Neural cell (in vitro differentiated cells): ENCODE measurements at regions not wholly inside any gene's neighbourhood (a gene's known extent, or its start where the extent isn't known, plus 50 kb on each side); places are given as distances from the start of the nearest gene placed in this dataset.

ENCODE experiments used
- H2AFZ ChIP-seq: fragments of 200-600, 300-800 bp; sonication (generic), shearing (Covaris generic); 2 replicates; pipeline ENCODE4 v1.6.0; 2014; ENCODE audit warnings: low read depth, mild to moderate bottlenecking, antibody characterized with exemption, low read length, moderate library complexity
- H3F3A ChIP-seq: fragments of 200-600 bp; shearing (Covaris generic); 2 replicates; pipeline ENCODE4 v1.6.1; 2016; ENCODE audit warnings: mild to moderate bottlenecking, moderate library complexity, mixed read lengths, antibody characterized with exemption, low read length; ENCODE audit not compliant: insufficient read depth, poor library complexity, severe bottlenecking
- H3K27ac ChIP-seq: fragments of 200-600, 300-800 bp; sonication (generic), shearing (Covaris generic); 2 replicates; pipeline ENCODE4 v1.5.1; 2014; ENCODE audit warnings: mild to moderate bottlenecking, low read length, moderate library complexity
- H3K27me3 ChIP-seq: fragments of 300-800, 200-600 bp; sonication (generic), shearing (Covaris generic); 2 replicates; pipeline ENCODE4 v1.6.0; 2014; ENCODE audit warnings: mild to moderate bottlenecking, low read depth, low read length, moderate library complexity; ENCODE audit not compliant: insufficient read depth
- H3K36me3 ChIP-seq: fragments of 300-800, 200-600 bp; sonication (generic), shearing (Covaris generic); 2 replicates; pipeline ENCODE4 v1.5.1; 2014; ENCODE audit warnings: mild to moderate bottlenecking, antibody characterized with exemption, low read length, moderate library complexity; ENCODE audit not compliant: insufficient read depth
- H3K4me2 ChIP-seq: fragments of 300-800, 200-600 bp; sonication (generic), shearing (Covaris generic); 2 replicates; pipeline ENCODE4 v1.6.0; 2014; ENCODE audit warnings: mild to moderate bottlenecking, low read length
- H3K4me3 ChIP-seq: fragments of 300-800, 200-600 bp; sonication (generic), shearing (Covaris generic); 2 replicates; pipeline ENCODE4 v1.5.1; 2014; ENCODE audit warnings: mild to moderate bottlenecking, low read length, moderate library complexity
- H3K79me2 ChIP-seq: fragments of 200-600 bp; shearing (Covaris generic); replicated peaks from 2 replicates; pipeline ENCODE4 v1.6.0; 2014; ENCODE audit warnings: mild to moderate bottlenecking, low read length, moderate library complexity; ENCODE audit not compliant: insufficient read depth
- H3K9ac ChIP-seq: fragments of 300-800, 200-600 bp; sonication (generic), shearing (Covaris generic); 2 replicates; pipeline ENCODE4 v1.6.1; 2016; ENCODE audit warnings: mild to moderate bottlenecking, low read length, mixed read lengths
- H3K9me2 ChIP-seq: fragments of 200-600 bp; shearing (Covaris generic); 2 replicates; pipeline ENCODE4 v1.6.1; 2016; ENCODE audit warnings: mild to moderate bottlenecking, low read length, mixed read lengths; ENCODE audit not compliant: insufficient read depth
- H3K9me3 ChIP-seq: fragments of 200-600, 300-800 bp; sonication (generic), shearing (Covaris generic); 2 replicates; pipeline ENCODE4 v1.6.1; 2016; ENCODE audit warnings: mild to moderate bottlenecking, mixed run types, low read length, moderate library complexity, mixed read lengths
- H4K20me1 ChIP-seq: fragments of 200-600 bp; shearing (Covaris generic); 2 replicates; pipeline ENCODE4 v1.6.1; 2016; ENCODE audit warnings: mild to moderate bottlenecking, mixed run types; ENCODE audit not compliant: insufficient read depth
- EP300 ChIP-seq: fragments of 450-650 bp; conservative IDR thresholded peaks from 2 replicates; pipeline ENCODE4 v1.6.1; 2014; ENCODE audit warnings: antibody characterized with exemption, mild to moderate bottlenecking, moderate library complexity; ENCODE audit not compliant: poor library complexity, severe bottlenecking
- EZH2 ChIP-seq: fragments of 200-600, 300-800 bp; shearing (Covaris generic), sonication (generic); IDR thresholded peaks from 2 replicates; pipeline ENCODE4 v1.6.1; 2014; ENCODE audit warnings: antibody characterized with exemption, low read length, borderline replicate concordance, mild to moderate bottlenecking; ENCODE audit not compliant: insufficient read depth, poor library complexity, severe bottlenecking
- MXI1 ChIP-seq: fragments of 450-650 bp; conservative IDR thresholded peaks from 2 replicates; pipeline ENCODE4 v1.6.1; 2014; ENCODE audit warnings: antibody characterized with exemption, mild to moderate bottlenecking; ENCODE audit not compliant: poor library complexity, severe bottlenecking
- POLR2AphosphoS5 ChIP-seq: IDR thresholded peaks from 2 replicates; pipeline ENCODE4 v1.6.1; 2012
- RAD21 ChIP-seq: fragments of 450-650 bp; conservative IDR thresholded peaks from 2 replicates; pipeline ENCODE4 v1.6.1; 2014; ENCODE audit warnings: antibody characterized with exemption, mild to moderate bottlenecking, moderate library complexity
- SMC3 ChIP-seq: fragments of 450-650 bp; conservative IDR thresholded peaks from 2 replicates; pipeline ENCODE4 v1.6.1; 2014; ENCODE audit warnings: antibody characterized with exemption, mild to moderate bottlenecking, moderate library complexity; ENCODE audit not compliant: poor library complexity
- TAF1 ChIP-seq: IDR thresholded peaks from 2 replicates; pipeline ENCODE4 v1.6.1; 2012; ENCODE audit warnings: low read depth
- TF ChIP-seq, protein P1 (sequence below): IDR thresholded peaks from 2 replicates; pipeline ENCODE4 v1.6.1; 2012; ENCODE audit warnings: borderline replicate concordance
- TF ChIP-seq, protein P2 (sequence below): fragments of 450-650 bp; IDR thresholded peaks from 2 replicates; pipeline ENCODE4 v1.5.1; 2014; ENCODE audit warnings: antibody characterized with exemption, mild to moderate bottlenecking, moderate library complexity; ENCODE audit not compliant: poor library complexity, severe bottlenecking

DNA sequence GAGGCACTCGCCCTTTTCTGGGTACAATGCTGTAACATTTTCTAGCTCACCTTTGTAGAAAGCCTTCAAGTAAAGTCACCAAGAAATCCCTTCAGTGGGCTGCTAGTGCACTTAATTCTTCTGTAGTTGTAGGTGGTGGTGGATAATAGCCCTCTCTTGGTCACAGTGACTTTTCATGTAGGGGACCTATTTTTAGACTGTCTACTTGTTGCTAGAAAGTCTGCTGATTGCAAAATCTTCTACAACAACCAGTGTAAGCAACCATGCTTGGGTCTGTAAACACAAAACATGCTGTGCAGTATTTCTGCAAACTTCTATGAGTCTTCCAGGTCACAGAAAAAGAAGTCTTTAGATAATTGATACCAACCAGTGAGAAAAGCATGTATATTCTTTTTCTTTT is 55.6 kb downstream of the PBDC1 start:
- no peak overlapping the region for H3K4me3 ChIP-seq
- H2AFZ ChIP-seq = no peak overlapping the region
- H3K9me2 ChIP-seq = no peaks in the 10 kb centered on the region
- H4K20me1 ChIP-seq = no peaks in the 10 kb centered on the region
- H3F3A ChIP-seq = no peaks in the 10 kb centered on the region
- TF ChIP-seq EP300 = no peak
- TF ChIP-seq, protein P1, sequence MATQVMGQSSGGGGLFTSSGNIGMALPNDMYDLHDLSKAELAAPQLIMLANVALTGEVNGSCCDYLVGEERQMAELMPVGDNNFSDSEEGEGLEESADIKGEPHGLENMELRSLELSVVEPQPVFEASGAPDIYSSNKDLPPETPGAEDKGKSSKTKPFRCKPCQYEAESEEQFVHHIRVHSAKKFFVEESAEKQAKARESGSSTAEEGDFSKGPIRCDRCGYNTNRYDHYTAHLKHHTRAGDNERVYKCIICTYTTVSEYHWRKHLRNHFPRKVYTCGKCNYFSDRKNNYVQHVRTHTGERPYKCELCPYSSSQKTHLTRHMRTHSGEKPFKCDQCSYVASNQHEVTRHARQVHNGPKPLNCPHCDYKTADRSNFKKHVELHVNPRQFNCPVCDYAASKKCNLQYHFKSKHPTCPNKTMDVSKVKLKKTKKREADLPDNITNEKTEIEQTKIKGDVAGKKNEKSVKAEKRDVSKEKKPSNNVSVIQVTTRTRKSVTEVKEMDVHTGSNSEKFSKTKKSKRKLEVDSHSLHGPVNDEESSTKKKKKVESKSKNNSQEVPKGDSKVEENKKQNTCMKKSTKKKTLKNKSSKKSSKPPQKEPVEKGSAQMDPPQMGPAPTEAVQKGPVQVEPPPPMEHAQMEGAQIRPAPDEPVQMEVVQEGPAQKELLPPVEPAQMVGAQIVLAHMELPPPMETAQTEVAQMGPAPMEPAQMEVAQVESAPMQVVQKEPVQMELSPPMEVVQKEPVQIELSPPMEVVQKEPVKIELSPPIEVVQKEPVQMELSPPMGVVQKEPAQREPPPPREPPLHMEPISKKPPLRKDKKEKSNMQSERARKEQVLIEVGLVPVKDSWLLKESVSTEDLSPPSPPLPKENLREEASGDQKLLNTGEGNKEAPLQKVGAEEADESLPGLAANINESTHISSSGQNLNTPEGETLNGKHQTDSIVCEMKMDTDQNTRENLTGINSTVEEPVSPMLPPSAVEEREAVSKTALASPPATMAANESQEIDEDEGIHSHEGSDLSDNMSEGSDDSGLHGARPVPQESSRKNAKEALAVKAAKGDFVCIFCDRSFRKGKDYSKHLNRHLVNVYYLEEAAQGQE = no peak
- TF ChIP-seq POLR2AphosphoS5 = no peak
- TF ChIP-seq RAD21 = no peak
- TF ChIP-seq EZH2 = no peak
- no peak for TF ChIP-seq SMC3
- no peak for TF ChIP-seq TAF1
- TF ChIP-seq MXI1 = no peak
- no peak overlapping the region for H3K4me2 ChIP-seq
- H3K27me3 ChIP-seq = no peaks in the 10 kb centered on the region
- no peaks in the 10 kb centered on the region for H3K36me3 ChIP-seq
- H3K9me3 ChIP-seq = no peaks in the 10 kb centered on the region
- no peak overlapping the region for H3K27ac ChIP-seq
- H3K79me2 ChIP-seq = no peaks in the 10 kb centered on the region
- no peak overlapping the region for H3K9ac ChIP-seq

DNA sequence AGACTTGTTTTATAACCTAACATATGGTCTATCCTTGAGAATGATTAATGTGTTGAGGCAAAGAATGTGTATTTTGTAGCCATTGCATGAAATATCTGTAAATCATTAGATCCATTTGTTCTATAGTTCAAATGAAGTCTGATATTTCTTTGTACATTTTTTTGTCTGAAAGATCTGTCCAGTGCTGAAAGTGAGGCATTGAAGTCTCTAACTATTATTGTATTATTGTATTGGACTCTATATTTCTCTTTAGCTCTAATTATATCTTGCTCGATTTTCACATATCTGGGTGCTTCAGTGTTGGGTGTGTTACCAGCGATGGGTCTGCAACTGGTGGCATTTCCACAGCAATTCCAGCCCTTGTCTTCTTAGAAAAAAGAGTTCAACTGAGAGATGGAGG is 76.0 kb downstream of the PBDC1 start:
- Histone ChIP-seq H3K4me3 (no peak overlapping the region), H3K27ac (no peak overlapping the region), H2AFZ (no peak overlapping the region), H3K9ac (no peak overlapping the region), H4K20me1 (no peaks in the 10 kb centered on the region), H3K79me2 (no peaks in the 10 kb centered on the region), H3K4me2 (no peak overlapping the region), H3K9me2 (no peaks in the 10 kb centered on the region), H3F3A (no peaks in the 10 kb centered on the region), H3K36me3 (no peaks in the 10 kb centered on the region), H3K9me3 (no peaks in the 10 kb centered on the region), H3K27me3 (no peaks in the 10 kb centered on the region)
- TF ChIP-seq, protein P2, sequence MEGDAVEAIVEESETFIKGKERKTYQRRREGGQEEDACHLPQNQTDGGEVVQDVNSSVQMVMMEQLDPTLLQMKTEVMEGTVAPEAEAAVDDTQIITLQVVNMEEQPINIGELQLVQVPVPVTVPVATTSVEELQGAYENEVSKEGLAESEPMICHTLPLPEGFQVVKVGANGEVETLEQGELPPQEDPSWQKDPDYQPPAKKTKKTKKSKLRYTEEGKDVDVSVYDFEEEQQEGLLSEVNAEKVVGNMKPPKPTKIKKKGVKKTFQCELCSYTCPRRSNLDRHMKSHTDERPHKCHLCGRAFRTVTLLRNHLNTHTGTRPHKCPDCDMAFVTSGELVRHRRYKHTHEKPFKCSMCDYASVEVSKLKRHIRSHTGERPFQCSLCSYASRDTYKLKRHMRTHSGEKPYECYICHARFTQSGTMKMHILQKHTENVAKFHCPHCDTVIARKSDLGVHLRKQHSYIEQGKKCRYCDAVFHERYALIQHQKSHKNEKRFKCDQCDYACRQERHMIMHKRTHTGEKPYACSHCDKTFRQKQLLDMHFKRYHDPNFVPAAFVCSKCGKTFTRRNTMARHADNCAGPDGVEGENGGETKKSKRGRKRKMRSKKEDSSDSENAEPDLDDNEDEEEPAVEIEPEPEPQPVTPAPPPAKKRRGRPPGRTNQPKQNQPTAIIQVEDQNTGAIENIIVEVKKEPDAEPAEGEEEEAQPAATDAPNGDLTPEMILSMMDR = no peak
- TF ChIP-seq, protein P1 = no peak
- TF ChIP-seq RAD21 (no peak), MXI1 (no peak), SMC3 (no peak), EP300 (no peak), EZH2 (no peak), POLR2AphosphoS5 (no peak), TAF1 (no peak)
